ENCODE measurements at regions not wholly inside any gene's neighbourhood (a gene's known extent, or its start where the extent isn't known, plus 50 kb on each side); places are given as distances from the start of the nearest gene placed in this dataset.

- TF ChIP-seq POLR2A (IDR thresholded peaks at IDR 0.05) (no peak), CTCF (IDR thresholded peaks at IDR 0.05 in 8 of 11, conservative IDR thresholded peaks at IDR 0.05 in 3 of 11) (no peak), POLR2AphosphoS5 (IDR thresholded peaks at IDR 0.05) (no peak)
These were observed 156.4 kb downstream of the TMEM18 start for GRCh38 chr2:520663-521340.

Measured in spleen (tissue), 7 donors.